SU-DHL-6 (cell line): ENCODE measurements at regions not wholly inside any gene's neighbourhood (a gene's known extent, or its start where the extent isn't known, plus 50 kb on each side); places are given as distances from the start of the nearest gene placed in this dataset.

ENCODE experiments used
- CTCF ChIP-seq: fragments of 200-600 bp; sonication (generic); IDR thresholded peaks from one replicate; pipeline ENCODE4 v1.5.1; 2017; ENCODE audit warnings: antibody characterized with exemption, mild to moderate bottlenecking, low read length, moderate library complexity; ENCODE audit not compliant: insufficient read depth, poor library complexity, severe bottlenecking
- EZH2phosphoT487 ChIP-seq: fragments of 200-600 bp; sonication (generic), shearing (Covaris generic); conservative IDR thresholded peaks from 2 replicates; pipeline ENCODE4 v1.6.1; 2018; ENCODE audit warnings: mild to moderate bottlenecking, antibody characterized with exemption, low read length, moderate library complexity, mixed read lengths

- TF ChIP-seq CTCF (peak; percentile 11), EZH2phosphoT487 (no peak)
Measured at GRCh38 chr11:119999220-119999619, 138.7 kb downstream of the TRIM29 start.
